Esophagus muscularis mucosa (tissue), 4 donors: ENCODE measurements at regions not wholly inside any gene's neighbourhood (a gene's known extent, or its start where the extent isn't known, plus 50 kb on each side); places are given as distances from the start of the nearest gene placed in this dataset.

Source experiments
- CTCF ChIP-seq, 3 experiments: fragments of 200-600 bp in 2 of 3; fragments of 450-650 bp in 1 of 3; sonication (generic) in 2 of 3; IDR thresholded peaks; one replicate each; pipeline ENCODE4 v1.5.1; 2017 to 2019; ENCODE audit warnings: antibody characterized with exemption in 3 of 3, mild to moderate bottlenecking in 2 of 3, moderate library complexity in 1 of 3
- EP300 ChIP-seq: sonication (generic); formaldehyde crosslinking; IDR thresholded peaks from one replicate; pipeline ENCODE4 v1.6.1; 2017; ENCODE audit warnings: antibody characterized with exemption
- POLR2A ChIP-seq: fragments of 450-650 bp; IDR thresholded peaks from one replicate; pipeline ENCODE4 v1.6.1; 2017; ENCODE audit warnings: antibody characterized with exemption, moderate library complexity, mild to moderate bottlenecking, low read depth
- POLR2AphosphoS5 ChIP-seq, 2 donors: sonication (generic); formaldehyde crosslinking; IDR thresholded peaks; one replicate each; pipeline ENCODE4 v1.6.1; 2017; ENCODE audit warnings: antibody characterized with exemption in 2 of 2

- TF ChIP-seq CTCF (IDR thresholded peaks at IDR 0.05) (no peak), EP300 (no peak), POLR2A (no peak), POLR2AphosphoS5 (IDR thresholded peaks at IDR 0.05) (no peak)
Measured at GRCh38 chr17:77071925-77072490, 68.8 kb upstream of the SEC14L1 start.
